ENCODE measurements at regions not wholly inside any gene's neighbourhood (a gene's known extent, or its start where the extent isn't known, plus 50 kb on each side); places are given as distances from the start of the nearest gene placed in this dataset.

- TF ChIP-seq CTCF (IDR thresholded peaks at IDR 0.05) (no peak), POLR2A (IDR thresholded peaks at IDR 0.05) (no peak)
These were observed 75.2 kb downstream of the ISX start for GRCh38 chr22:35140879-35141745.
